Endothelial cell of umbilical vein (primary cell): ENCODE measurements at regions not wholly inside any gene's neighbourhood (a gene's known extent, or its start where the extent isn't known, plus 50 kb on each side); places are given as distances from the start of the nearest gene placed in this dataset.

Source experiments
- BruUV-seq: library from RNA; stranded (reverse); fragments of 400-500 nt; replicated peaks from 2 replicates; lab custom pipeline; 2021; lab: Mats Ljungman, UMichigan
- CTCF ChIA-PET: fragments of 300-600, 350-600 bp; sonication (Branson Sonifier 250); formaldehyde crosslinking; loops from one replicate; lab custom pipeline; 2021; ENCODE audit warnings: antibody characterized with exemption, inconsistent platforms; lab: Charles Lee
- POLR2A ChIA-PET: fragments of 300-600, 350-600 bp; sonication (Branson Sonifier 250); formaldehyde crosslinking; loops from one replicate; lab custom pipeline; 2021; ENCODE audit warnings: antibody characterized with exemption, inconsistent platforms; lab: Charles Lee
- DNase-seq: peaks from one replicate; pipeline ENCODE4 v3.0.0-alpha.2; 2011; ENCODE audit warnings: low read depth, low spot score
- FAIRE-seq: peaks from 2 replicates; lab custom pipeline; 2011; peaks lifted over from hg19 to GRCh38; lab: Jason Lieb, UNC
- H2AFZ ChIP-seq: 2 replicates; pipeline ENCODE4 v1.6.0; 2012; ENCODE audit warnings: low read depth, low read length, control low read depth, inconsistent platforms
- H3K27ac ChIP-seq: 2 replicates; pipeline ENCODE4 v1.5.1; 2011; ENCODE audit warnings: low read depth, mild to moderate bottlenecking, control low read depth, low read length, moderate library complexity; ENCODE audit not compliant: insufficient read depth
- H3K27me3 ChIP-seq, 2 experiments: 2 replicates each; pipeline versions ENCODE4 v1.6.0 to v1.6.1; 2011; ENCODE audit warnings: low read length in 2 of 2, mixed read lengths in 1 of 2; ENCODE audit not compliant: control insufficient read depth in 2 of 2, insufficient read depth in 2 of 2
- H3K36me3 ChIP-seq, 2 experiments: 2 replicates in 1 of 2; 3 replicates in 1 of 2; pipeline ENCODE4 v1.5.1; 2011; ENCODE audit warnings: low read length in 2 of 2, mild to moderate bottlenecking in 1 of 2, moderate library complexity in 1 of 2; ENCODE audit not compliant: control insufficient read depth in 2 of 2, insufficient read depth in 2 of 2; ENCODE audit errors: extremely low read depth in 1 of 2
- H3K4me1 ChIP-seq: 3 replicates; pipeline ENCODE4 v1.5.1; 2011; ENCODE audit warnings: mild to moderate bottlenecking, low read length; ENCODE audit not compliant: control insufficient read depth, insufficient read depth; ENCODE audit errors: extremely low read depth
- H3K4me2 ChIP-seq: 2 replicates; pipeline ENCODE4 v1.6.1; 2011; ENCODE audit warnings: low read length, control low read depth, mixed read lengths; ENCODE audit not compliant: insufficient read depth
- H3K4me3 ChIP-seq, 3 experiments: fragments of 200-600 bp in 1 of 3; sonication (generic), shearing (Covaris generic) in 1 of 3; replicated peaks in 1 of 3; 2 replicates each; pipeline ENCODE4 v1.5.1; 2011 to 2016; ENCODE audit warnings: control low read depth in 3 of 3, low read length in 3 of 3, mild to moderate bottlenecking in 2 of 3, inconsistent platforms in 1 of 3, low read depth in 1 of 3, moderate library complexity in 1 of 3; ENCODE audit not compliant: insufficient read depth in 1 of 3
- H3K79me2 ChIP-seq: 2 replicates; pipeline ENCODE4 v1.6.0; 2012; ENCODE audit warnings: low read length, inconsistent platforms; ENCODE audit not compliant: control insufficient read depth, insufficient read depth
- H3K9ac ChIP-seq: replicated peaks from 2 replicates; pipeline ENCODE3; 2011; ENCODE audit warnings: low read length, control low read depth; ENCODE audit not compliant: insufficient read depth; ENCODE audit errors: extremely low read depth
- H3K9me1 ChIP-seq: replicated peaks from 3 replicates; pipeline ENCODE4 v1.6.0; 2011; ENCODE audit warnings: mild to moderate bottlenecking, low read length; ENCODE audit not compliant: control insufficient read depth, insufficient read depth; ENCODE audit errors: extremely low read depth
- H3K9me3 ChIP-seq: replicated peaks from 2 replicates; pipeline ENCODE4 v1.5.1; 2012; ENCODE audit warnings: low read length, inconsistent platforms; ENCODE audit not compliant: control insufficient read depth, insufficient read depth
- H4K20me1 ChIP-seq: replicated peaks from 2 replicates; pipeline ENCODE3; 2011; ENCODE audit warnings: mild to moderate bottlenecking, low read length; ENCODE audit not compliant: control insufficient read depth, insufficient read depth; ENCODE audit errors: extremely low read depth
- EZH2 ChIP-seq: IDR thresholded peaks from 2 replicates; pipeline ENCODE4 v1.6.1; 2012; ENCODE audit warnings: borderline replicate concordance, low read depth, mild to moderate bottlenecking, moderate library complexity, low read length, inconsistent platforms; ENCODE audit not compliant: severe bottlenecking
- FOS ChIP-seq: IDR thresholded peaks from 2 replicates; pipeline ENCODE4 v1.6.1; 2011; ENCODE audit warnings: mild to moderate bottlenecking, low read length, moderate library complexity, borderline replicate concordance; ENCODE audit not compliant: insufficient read depth
- GATA2 ChIP-seq: IDR thresholded peaks from 2 replicates; pipeline ENCODE4 v1.7.0; 2011; ENCODE audit warnings: low read depth, mild to moderate bottlenecking, moderate library complexity, mixed read lengths, low read length; ENCODE audit not compliant: insufficient read length, insufficient read depth
- JUN ChIP-seq: IDR thresholded peaks from 2 replicates; pipeline ENCODE4 v1.6.1; 2011; ENCODE audit warnings: borderline replicate concordance, low read depth; ENCODE audit not compliant: insufficient read length, insufficient read depth
- MYC ChIP-seq: IDR thresholded peaks from one replicate; pipeline ENCODE4 v1.6.1; 2011; ENCODE audit warnings: mild to moderate bottlenecking, low read depth, low read length
- POLR2A ChIP-seq: IDR thresholded peaks from 2 replicates; pipeline ENCODE4 v1.6.1; 2012; ENCODE audit warnings: low read depth, mild to moderate bottlenecking, control low read depth, low read length
- POLR2AphosphoS5 ChIP-seq: IDR thresholded peaks from 2 replicates; pipeline ENCODE4 v1.6.1; 2012; ENCODE audit warnings: low read depth, mild to moderate bottlenecking, control low read depth, low read length, moderate library complexity; ENCODE audit not compliant: insufficient read depth
- dilution Hi-C: fragments of 300-500 bp; cut with MboI; formaldehyde crosslinking; loops from one replicate; pipeline ENCODE4 v1.15.0; 2019; ENCODE audit warnings: low sequenced_read_pairs; ENCODE audit not compliant: extremely low pct_ligation_motif_present
- intact Hi-C: fragments of 100-400 bp; cut with micrococcal nuclease; formaldehyde crosslinking; loops from one replicate; pipeline ENCODE4 v1.10.0; 2022
- TF ChIP-seq, protein P1 (sequence below): IDR thresholded peaks from 2 replicates; pipeline ENCODE4 v1.6.1; 2011; ENCODE audit not compliant: insufficient read depth, insufficient read length
- TF ChIP-seq, protein P2 (sequence below), 2 donors: IDR thresholded peaks; 1 replicate in 1 of 2; 2 replicates in 1 of 2; pipeline ENCODE4 v1.5.1; 2011; ENCODE audit warnings: low read length in 2 of 2, mild to moderate bottlenecking in 2 of 2, moderate library complexity in 2 of 2, control low read depth in 1 of 2, inconsistent platforms in 1 of 2, low read depth in 1 of 2; ENCODE audit not compliant: insufficient read depth in 1 of 2; ENCODE audit errors: extremely low read depth in 1 of 2

DNA sequence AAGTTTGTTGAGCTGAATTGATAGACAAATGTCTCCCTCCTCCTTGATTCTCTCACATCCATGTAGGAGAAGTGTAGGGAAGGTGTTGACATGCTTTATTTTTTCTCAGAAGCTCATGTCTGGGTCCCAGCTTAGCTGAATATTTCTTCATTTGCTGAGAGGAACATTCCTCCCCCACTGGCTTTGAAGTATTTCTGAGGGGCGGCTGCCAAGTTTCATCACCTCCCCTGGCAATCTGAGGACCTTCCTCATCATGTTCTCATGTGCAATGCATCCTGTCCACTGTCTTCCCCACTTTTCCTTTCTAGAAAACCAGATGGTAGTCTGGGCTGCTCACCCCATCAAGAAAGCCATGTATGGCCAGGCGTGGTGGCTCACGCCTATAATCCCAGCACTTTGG, 168.9 kb upstream of the RGMA start:
- Histone ChIP-seq H3K36me3 (no peaks in the 10 kb centered on the region), H3K27me3 (no peaks in the 10 kb centered on the region), H2AFZ (no peak overlapping the region), H4K20me1 (no peaks in the 10 kb centered on the region), H3K27ac (no peak overlapping the region), H3K4me3 (no peak overlapping the region), H3K9ac (no peak overlapping the region), H3K9me1 (no peaks in the 10 kb centered on the region), H3K4me2 (no peak overlapping the region), H3K4me1 (no peaks in the 10 kb centered on the region), H3K79me2 (no peaks in the 10 kb centered on the region), H3K9me3 (peaks cover 3% of the 10 kb centered on the region)
- no TSS peak for BruUV-seq
- no peak for TF ChIP-seq POLR2AphosphoS5
- TF ChIP-seq FOS = no peak
- no peak for TF ChIP-seq JUN
- TF ChIP-seq, protein P1, sequence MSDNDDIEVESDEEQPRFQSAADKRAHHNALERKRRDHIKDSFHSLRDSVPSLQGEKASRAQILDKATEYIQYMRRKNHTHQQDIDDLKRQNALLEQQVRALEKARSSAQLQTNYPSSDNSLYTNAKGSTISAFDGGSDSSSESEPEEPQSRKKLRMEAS = no peak
- no peak for TF ChIP-seq EZH2
- no peak for TF ChIP-seq GATA2
- no peak for TF ChIP-seq POLR2A
- CTCF ChIA-PET = no interaction called here
- FAIRE-seq (no peak), DNase-seq (no peak)
- intact Hi-C loops = no loop called here
- POLR2A ChIA-PET = no interaction called here
- dilution Hi-C loops = no loop called here

DNA sequence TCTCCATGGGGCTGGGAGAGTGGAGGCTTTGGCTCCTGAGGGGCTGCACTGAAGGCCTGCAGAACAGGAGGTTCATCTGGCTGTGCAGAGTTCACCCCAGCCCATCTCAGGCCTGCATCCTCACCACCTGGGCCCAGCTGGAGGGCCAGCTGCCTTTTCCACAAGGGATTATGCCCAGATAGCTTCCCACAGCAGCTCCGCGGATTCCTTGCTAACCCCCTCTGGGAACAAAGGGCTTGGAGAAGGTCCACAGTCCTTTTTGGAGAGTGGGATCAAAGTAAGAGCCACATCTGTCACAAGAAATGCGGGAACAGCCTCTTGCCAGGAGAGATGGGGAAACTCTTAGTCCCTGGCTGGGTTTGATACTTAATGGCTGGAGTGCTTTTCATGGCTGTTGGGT, 164.7 kb upstream of the RGMA start:
- BruUV-seq = no TSS peak
- no peaks in the 10 kb centered on the region for H3K79me2 ChIP-seq
- H3K4me1 ChIP-seq = no peaks in the 10 kb centered on the region
- no peaks in the 10 kb centered on the region for H3K36me3 ChIP-seq
- dilution Hi-C loops (no loop called here), intact Hi-C loops (no loop called here)
- no peak overlapping the region for H3K4me2 ChIP-seq
- no peak overlapping the region for H2AFZ ChIP-seq
- POLR2A ChIA-PET = no interaction called here
- no peaks in the 10 kb centered on the region for H4K20me1 ChIP-seq
- H3K4me3 ChIP-seq = no peak overlapping the region
- no peak overlapping the region for H3K27ac ChIP-seq
- DNase-seq (no peak), FAIRE-seq (no peak)
- H3K9ac ChIP-seq = no peak overlapping the region
- CTCF ChIA-PET = no interaction called here
- H3K27me3 ChIP-seq = no peaks in the 10 kb centered on the region
- H3K9me1 ChIP-seq = no peaks in the 10 kb centered on the region
- H3K9me3 ChIP-seq = peaks cover 3% of the 10 kb centered on the region
- TF ChIP-seq MYC = no peak
- TF ChIP-seq GATA2 = no peak
- no peak for TF ChIP-seq POLR2AphosphoS5
- TF ChIP-seq JUN = no peak
- TF ChIP-seq, protein P2, sequence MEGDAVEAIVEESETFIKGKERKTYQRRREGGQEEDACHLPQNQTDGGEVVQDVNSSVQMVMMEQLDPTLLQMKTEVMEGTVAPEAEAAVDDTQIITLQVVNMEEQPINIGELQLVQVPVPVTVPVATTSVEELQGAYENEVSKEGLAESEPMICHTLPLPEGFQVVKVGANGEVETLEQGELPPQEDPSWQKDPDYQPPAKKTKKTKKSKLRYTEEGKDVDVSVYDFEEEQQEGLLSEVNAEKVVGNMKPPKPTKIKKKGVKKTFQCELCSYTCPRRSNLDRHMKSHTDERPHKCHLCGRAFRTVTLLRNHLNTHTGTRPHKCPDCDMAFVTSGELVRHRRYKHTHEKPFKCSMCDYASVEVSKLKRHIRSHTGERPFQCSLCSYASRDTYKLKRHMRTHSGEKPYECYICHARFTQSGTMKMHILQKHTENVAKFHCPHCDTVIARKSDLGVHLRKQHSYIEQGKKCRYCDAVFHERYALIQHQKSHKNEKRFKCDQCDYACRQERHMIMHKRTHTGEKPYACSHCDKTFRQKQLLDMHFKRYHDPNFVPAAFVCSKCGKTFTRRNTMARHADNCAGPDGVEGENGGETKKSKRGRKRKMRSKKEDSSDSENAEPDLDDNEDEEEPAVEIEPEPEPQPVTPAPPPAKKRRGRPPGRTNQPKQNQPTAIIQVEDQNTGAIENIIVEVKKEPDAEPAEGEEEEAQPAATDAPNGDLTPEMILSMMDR (IDR thresholded peaks at IDR 0.05; ENCODE audit: extremely low read depth in 1 of 2, insufficient read depth in 1 of 2, low read depth in 1 of 2, low read length in 2 of 2) = no peak
